HCT116 (cell line): ENCODE measurements at regions not wholly inside any gene's neighbourhood (a gene's known extent, or its start where the extent isn't known, plus 50 kb on each side); places are given as distances from the start of the nearest gene placed in this dataset.

ENCODE experiments used
- ATF3 ChIP-seq: IDR thresholded peaks from 2 replicates; pipeline ENCODE4 v1.6.1; 2012
- CTCF ChIP-seq, 3 experiments: fragments of 200-600 bp in 1 of 3; sonication (generic) in 1 of 3; IDR thresholded peaks in 2 of 3; conservative IDR thresholded peaks in 1 of 3; 2 replicates each; pipeline ENCODE4 v1.5.1; 2012 to 2017; ENCODE audit warnings: low read depth in 2 of 3, low read length in 2 of 3, antibody characterized with exemption in 1 of 3, borderline replicate concordance in 1 of 3, control low read depth in 1 of 3, mild to moderate bottlenecking in 1 of 3, mixed read lengths in 1 of 3, mixed run types in 1 of 3, moderate library complexity in 1 of 3; ENCODE audit not compliant: insufficient read depth in 1 of 3
- ELF1 ChIP-seq: IDR thresholded peaks from 2 replicates; pipeline ENCODE4 v1.6.1; 2012; ENCODE audit warnings: low read depth, borderline replicate concordance
- EZH2phosphoT487 ChIP-seq: fragments of 200-600 bp; IDR thresholded peaks from 2 replicates; pipeline ENCODE4 v1.6.1; 2018; ENCODE audit warnings: antibody characterized with exemption, borderline replicate concordance
- POLR2A ChIP-seq: IDR thresholded peaks from 2 replicates; pipeline ENCODE4 v1.7.0; 2011; ENCODE audit warnings: borderline replicate concordance; ENCODE audit not compliant: insufficient read depth, insufficient read length; ENCODE audit errors: extremely low read depth
- RAD21 ChIP-seq: IDR thresholded peaks from 2 replicates; pipeline ENCODE4 v1.6.1; 2012; ENCODE audit warnings: low read depth, mild to moderate bottlenecking
- REST ChIP-seq: IDR thresholded peaks from 2 replicates; pipeline ENCODE4 v1.6.1; 2012; ENCODE audit warnings: low read depth
- SP1 ChIP-seq: IDR thresholded peaks from 2 replicates; pipeline ENCODE4 v1.6.1; 2012; ENCODE audit warnings: low read depth
- ZFX ChIP-seq: fragments of 450-650 bp; IDR thresholded peaks from 2 replicates; pipeline ENCODE4 v1.6.1; 2017

- TF ChIP-seq ELF1 (no peak), POLR2A (no peak), CTCF (IDR thresholded peaks at IDR 0.05 in 2 of 3, conservative IDR thresholded peaks at IDR 0.05 in 1 of 3; ENCODE audit: borderline replicate concordance in 1 of 3, insufficient read depth in 1 of 3, low read depth in 2 of 3, low read length in 2 of 3) (no peak), RAD21 (no peak), SP1 (no peak), ZFX (no peak), REST (no peak), ATF3 (no peak), EZH2phosphoT487 (no peak)
Measured at GRCh38 chr11:97498891-97499290, 1109.1 kb downstream of the JRKL start.
